DMS53 treated with DMSO at 0.1 percent for 48 hours (cell line): ENCODE measurements at regions not wholly inside any gene's neighbourhood (a gene's known extent, or its start where the extent isn't known, plus 50 kb on each side); places are given as distances from the start of the nearest gene placed in this dataset.
"Not testable (repeated sequence)": the region's sequence is repeated elsewhere in the genome, so short reads cannot be mapped to it uniquely, and the experiment has no call there.

Experiments used
- DNase-seq: peaks from one replicate; lab custom pipeline; 2025; ENCODE audit not compliant: unreplicated experiment; lab: John Stamatoyannopoulos, UW

DNA sequence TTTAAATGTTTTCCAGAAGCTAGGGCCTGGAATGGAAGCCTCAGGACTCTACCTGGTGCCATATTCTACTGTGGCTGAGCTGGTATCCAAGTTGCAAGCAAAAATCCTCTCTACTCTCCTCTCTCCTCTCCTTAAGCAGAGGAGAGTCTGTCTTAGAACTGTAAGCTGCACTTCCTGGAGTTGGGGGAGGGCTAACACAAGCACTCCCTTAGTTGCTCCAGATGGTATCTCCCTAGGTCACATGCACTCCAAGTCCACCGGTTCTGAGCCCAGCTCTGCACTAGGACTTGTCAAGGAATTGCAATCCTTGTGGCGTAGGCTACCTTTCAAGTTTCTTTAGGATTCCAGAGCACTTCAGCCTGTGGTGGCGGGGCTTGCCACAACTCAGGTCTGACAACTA is 513.9 kb upstream of the RGMB start:
- no peak for DNase-seq

DNA sequence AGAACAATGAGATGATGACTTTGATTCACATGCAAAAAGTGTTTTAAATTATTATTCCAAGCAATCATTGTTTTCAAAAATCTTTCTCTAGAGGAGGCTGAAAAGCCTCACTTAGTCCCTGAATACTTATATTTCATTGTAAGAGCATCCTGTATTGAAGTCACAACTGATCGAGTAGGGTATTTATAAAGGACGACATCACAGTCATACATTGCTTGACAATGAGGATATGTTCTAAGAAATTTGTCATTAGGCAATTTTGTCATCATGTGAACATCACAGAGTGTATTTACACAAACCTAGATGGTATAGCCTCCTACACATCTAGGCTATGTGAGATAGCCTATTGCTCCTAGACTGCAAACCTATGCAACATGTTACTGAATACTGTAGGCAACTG is 510.4 kb upstream of the RGMB start:
- no peak for DNase-seq

DNA sequence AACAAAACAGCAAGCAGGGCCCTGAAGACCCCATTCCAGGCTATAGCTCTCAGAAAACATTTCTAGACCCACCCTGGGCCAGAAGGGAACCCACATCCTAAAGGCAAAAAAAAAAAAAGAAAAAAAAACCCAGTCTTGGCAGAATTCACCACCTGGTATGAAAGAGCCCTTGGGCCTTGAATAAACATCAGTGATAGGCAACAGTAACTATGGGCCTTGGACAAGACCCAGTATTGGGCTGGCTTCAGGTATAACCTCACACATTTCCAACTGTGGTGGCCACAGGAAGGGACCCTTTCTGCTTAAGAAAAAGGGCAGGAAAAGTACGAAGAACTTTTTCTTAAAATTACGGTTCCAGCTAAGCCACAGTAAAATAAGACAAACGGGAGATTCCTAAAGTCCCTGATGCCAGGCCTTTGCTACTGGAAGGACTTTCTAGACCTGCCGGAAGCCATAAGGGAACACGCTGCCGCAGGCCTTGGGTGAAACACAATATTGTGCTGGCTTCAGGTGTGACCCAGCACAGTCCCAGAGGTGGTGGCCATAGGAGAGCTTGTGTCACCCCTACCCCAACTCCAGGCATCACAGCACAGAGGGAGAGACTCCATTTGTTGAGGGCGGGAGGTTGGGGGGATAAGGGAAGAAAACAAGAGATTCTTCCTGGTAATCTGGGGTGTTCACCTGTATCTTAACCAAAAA is 505.2 kb upstream of the RGMB start:
- no peak for DNase-seq

- no peak for DNase-seq
These were observed 497.5 kb upstream of the RGMB start for GRCh38 chr5:98275980-98276379.

DNA sequence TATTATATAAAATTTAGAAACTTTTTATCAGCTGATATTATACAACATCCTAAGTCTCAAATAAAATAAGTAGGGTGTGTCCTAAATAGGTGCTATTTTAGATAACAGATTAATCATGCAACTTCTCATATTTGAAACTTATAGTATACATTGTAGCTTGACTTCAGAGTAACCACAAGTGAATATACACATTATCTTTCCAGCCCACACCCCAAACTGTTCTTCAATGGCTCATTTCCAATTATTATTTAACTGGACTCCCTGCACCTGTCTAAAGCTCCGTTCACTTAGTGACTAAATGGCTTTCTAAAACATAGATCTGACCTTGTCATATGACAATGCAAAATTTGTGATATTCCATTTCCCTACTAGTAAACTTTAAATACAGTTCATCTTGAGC is 490.9 kb upstream of the RGMB start:
- no peak for DNase-seq

GRCh38 chr5:98292496-98292895 is 481.0 kb upstream of the RGMB start:
- no peak for DNase-seq

DNA sequence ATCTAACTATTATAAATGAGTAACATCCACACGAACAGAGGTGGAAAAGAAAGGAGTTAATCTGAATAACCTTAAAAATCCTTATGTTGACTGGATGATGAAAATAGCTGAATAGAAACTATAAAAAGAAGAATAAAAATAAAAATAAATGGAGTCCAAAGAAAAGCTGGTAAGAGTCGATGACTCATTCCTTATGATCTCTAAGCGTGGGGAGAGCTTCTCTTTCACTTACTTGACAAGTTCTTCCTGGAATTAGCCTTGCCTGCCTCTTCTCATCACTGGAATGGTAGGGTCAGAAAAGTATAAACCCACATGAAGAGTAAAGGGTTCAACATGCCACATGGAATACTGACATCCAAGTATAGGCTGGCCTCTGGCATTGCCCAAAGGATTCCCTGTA is 477.0 kb upstream of the RGMB start:
- no peak for DNase-seq

DNA sequence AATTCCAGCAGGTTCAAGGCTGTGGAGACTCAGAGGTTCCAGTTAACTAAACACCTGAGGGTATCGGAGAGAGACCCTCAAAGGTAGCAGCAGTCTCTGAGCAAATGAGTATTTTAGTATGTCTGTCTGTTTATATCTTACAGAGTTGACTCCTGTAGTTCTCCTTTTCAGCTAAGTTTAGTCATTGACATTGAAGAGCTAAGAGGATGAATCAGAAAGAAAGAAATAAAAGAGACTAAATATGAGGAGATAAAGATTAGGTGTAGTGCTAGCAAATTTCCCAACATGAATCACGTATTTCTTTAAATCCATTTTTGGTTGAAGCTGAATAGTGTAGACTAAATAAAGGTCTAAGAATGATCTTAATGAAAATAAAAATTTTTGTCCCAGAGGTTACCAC is 474.0 kb upstream of the RGMB start:
- no peak for DNase-seq

GRCh38 chr5:98301547-98301946 is 471.9 kb upstream of the RGMB start:
- no peak for DNase-seq

- no peak for DNase-seq
These were observed 465.7 kb upstream of the RGMB start for GRCh38 chr5:98307811-98308210.

DNA sequence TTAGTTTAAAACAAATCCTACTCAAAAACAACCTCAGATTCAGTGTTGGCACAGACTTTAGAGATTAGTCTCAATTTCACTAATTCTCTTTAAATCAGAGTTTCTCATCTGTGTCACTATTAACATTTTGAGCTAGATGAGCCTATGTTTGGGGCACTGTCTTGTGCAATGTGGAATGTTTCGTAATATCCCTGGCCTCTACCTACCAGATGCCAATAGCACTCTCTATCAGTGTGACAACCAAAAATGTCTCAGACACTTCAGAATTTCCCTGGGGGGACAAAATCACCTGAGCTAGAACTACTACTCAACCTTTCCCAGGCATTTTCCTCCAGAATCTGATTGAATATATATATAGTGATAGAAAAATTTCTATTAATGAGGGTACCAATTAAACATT is 465.2 kb upstream of the RGMB start:
- no peak for DNase-seq

- DNase-seq = no peak
These were observed 464.5 kb upstream of the RGMB start for GRCh38 chr5:98308960-98309359.

DNA sequence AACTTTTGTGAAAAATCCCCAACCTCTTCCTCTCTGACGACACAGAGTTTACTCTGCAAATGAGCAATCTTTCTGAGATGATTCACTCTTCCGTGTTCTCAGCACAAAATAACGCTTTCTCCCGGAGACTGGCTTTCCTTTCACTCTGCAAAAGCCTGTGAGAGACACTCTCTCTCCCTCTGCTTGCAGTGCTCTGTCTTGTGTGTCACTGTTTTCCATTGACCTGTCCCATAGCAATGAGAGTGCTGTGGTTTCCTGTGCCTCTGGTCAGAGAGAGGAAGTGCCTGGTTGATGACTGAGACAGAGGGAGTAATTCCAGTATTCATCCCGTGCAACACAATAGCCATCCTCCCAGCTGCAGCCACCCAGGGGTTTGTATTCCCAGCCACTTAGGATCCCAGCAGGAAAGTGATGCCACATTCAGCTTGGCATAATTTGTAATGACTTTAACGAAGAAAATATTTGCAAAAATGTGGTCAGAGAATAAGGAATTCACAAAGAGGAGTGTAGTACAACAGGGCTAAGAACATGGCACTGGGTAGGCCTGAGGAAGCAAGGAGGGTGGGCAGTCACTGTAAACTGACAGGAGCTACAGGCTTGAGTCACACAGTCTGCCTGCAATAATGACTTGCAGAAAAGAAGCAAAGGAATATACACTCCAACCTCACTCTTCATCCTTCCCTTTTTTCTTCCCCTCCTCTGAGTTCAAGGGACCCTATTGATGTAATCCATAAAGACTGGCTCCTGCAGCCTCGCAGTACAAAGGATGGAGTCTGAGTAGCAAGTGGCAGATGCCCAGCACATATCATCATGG is 463.5 kb upstream of the RGMB start:
- DNase-seq = peak; percentile 69

GRCh38 chr5:98314292-98314691 is 459.2 kb upstream of the RGMB start:
- DNase-seq = no peak

DNA sequence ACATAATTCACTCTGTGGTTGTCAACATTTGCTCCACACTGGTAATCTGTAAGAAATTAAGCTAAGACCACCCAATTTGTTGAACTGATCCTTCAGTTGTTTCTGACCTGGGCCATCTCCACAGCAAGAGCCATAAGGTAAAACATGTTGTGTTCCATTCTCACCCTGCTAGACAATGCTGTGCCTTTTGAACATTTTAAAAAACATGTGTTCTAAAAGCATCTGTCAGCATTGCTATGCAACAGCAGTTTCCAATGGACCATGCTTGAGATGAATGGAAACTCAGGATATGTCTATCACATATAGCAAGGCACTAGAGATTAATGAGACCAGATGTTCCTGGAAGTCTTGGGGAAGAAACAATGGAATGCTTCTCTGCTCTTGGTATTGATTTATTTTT is 455.1 kb upstream of the RGMB start:
- DNase-seq = no peak

- no peak for DNase-seq
These were observed 454.0 kb upstream of the RGMB start for GRCh38 chr5:98319299-98320011.

DNA sequence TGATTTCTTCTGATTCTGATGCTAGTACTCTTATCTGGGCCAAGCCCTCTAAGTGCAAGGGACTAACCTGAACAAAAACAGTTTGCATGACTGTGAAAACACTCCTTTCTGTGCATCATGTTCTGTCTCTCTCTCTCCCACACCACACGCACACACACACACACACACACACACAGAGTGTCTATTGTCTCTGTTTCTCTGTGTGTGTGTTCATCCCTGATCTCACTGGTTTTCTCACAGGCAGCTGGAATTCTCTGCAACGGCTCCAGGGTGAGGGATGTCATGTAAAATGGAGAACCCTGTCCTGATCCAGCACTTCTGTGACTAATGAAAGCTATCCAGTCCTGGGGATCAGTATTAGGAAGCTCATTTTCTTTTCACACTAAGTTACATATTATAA is 453.1 kb upstream of the RGMB start:
- no peak for DNase-seq

DNA sequence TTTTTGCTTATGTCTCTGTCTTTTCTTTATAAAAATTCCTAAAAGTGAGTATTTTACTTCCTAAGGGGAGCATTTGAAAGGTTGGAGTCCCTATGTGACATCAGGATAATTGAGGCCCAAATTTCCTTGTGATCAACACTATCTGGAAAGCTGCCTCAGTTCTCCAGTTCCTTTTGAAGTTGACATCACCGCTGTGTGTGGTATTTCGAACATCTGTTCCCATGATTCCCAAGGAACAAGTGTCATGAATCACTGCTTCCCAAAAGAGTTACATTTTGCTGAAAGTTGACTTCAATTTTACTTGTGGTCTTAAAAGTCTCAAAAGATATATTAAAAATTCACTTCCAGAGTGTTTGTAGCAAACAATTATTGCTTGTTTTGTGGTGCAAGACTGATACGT is 452.1 kb upstream of the RGMB start:
- DNase-seq = no peak

- not testable (repeated sequence) for DNase-seq
These were observed 448.3 kb upstream of the RGMB start for GRCh38 chr5:98325187-98325586.

DNA sequence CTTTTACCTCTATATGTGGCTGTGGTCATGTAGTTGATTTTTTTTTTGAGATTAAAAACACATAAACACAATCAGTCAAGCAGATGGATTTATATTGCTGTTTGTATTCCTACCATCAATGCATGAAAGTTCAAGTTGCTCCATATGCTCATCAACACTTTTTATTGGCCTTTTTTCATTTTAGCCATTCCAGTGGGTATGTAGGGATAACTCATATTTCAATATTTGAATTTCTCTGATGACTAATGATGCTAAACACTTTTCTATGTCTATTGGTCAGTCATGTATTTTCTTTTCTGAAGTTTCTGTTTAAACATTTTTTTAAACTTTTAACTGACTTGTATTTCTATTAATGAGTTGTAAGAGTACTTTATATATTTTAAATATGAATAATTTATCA is 445.4 kb upstream of the RGMB start:
- DNase-seq = no peak

- no peak for DNase-seq
These were observed 442.6 kb upstream of the RGMB start for GRCh38 chr5:98330871-98331270.

GRCh38 chr5:98333921-98334320 is 439.5 kb upstream of the RGMB start:
- no peak for DNase-seq
